Right hindlimb (tissue), 1 donor: ENCODE measurements at regions not wholly inside any gene's neighbourhood (a gene's known extent, or its start where the extent isn't known, plus 50 kb on each side); places are given as distances from the start of the nearest gene placed in this dataset.
"Not testable (repeated sequence)": the region's sequence is repeated elsewhere in the genome, so short reads cannot be mapped to it uniquely, and the experiment has no call there.

Source experiments
- DNase-seq: peaks from one replicate; pipeline ENCODE4 v3.0.0-alpha.2; 2018

DNA sequence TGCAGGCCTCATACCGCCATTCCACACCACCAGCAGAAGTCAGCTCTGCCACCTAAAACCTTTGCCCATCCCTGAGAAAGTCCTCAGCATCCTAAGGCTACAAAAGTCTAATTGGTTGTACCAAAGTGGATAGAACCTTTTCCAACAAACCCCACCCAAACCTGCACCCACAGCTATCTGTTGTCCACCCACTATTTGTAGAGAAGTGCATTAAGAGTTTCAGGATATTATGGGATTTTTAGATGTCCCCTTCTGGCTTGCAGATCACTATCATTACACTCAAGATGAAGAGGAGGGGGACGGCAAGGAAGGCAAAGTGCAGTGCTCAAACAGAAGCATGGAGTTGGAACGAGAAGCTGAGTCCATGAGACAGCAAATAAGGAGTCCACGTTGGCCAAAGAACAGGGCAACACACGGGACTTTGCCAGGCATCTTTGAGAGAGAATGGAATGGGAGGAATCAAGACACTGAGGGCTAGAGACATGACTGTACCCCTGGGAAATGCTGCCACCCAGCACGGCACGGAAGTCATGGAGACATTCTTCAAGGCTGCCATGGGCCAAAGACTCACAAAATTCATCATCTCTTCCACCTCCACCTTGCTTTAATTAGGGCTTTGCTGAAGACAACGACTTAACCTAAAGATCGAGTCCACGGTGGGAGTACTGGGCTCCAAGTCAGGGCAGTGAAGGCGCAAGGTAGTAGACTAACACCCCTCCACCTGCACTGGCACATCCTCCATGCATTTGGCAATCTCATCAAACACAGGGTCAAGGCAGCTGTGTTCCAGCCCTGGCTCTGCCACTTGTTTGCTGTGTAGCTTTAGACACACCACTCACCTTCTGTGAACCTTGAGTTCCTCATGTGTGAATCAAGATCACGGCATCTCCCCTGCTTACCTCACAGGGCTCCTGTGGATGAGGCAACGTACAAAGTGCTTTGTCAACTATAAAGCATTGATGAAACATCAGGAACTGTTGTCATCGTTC lies 112.9 kb upstream of the TMEM45B start:
- DNase-seq: no peak

DNA sequence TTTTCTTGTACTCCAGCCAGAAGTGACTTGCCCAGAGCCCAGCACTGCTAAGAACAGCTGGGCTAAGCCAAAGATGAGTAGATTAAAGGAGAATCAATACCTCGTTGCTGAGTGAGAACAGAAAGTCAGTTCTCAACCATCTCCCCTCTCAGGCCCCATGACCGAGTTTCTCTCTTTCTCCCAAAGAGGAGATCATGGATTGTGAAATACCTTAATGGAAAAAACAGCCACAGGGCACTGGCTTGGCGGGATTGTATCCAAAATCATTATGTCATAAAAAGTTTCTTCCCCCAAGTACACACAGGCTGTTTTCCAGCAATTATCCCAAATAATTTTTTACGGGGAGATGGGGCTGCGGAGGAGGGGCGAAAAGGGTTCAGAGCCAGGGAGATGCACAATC lies 111.8 kb upstream of the TMEM45B start:
- peak; percentile 49 for DNase-seq

DNA sequence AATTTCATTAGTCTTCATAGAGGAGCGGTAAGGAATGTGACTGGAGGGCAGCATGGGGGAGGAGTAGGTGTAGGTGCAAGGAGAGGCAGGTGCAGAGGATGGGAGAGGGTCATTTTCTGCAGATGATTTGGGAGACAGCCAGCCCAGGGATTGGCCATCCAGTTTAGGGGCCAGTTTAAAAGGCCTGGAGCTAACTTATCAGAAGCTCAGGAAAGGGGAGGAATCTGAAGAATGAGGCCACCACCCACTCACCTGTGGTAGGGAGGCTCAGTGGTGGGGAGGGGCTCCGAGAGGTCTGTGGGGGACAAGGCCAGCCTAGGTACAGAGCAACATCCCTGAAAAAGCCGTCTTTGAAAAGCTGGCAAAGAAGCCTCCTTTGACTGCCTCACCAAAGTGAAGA lies 110.8 kb upstream of the TMEM45B start:
- no peak for DNase-seq

DNA sequence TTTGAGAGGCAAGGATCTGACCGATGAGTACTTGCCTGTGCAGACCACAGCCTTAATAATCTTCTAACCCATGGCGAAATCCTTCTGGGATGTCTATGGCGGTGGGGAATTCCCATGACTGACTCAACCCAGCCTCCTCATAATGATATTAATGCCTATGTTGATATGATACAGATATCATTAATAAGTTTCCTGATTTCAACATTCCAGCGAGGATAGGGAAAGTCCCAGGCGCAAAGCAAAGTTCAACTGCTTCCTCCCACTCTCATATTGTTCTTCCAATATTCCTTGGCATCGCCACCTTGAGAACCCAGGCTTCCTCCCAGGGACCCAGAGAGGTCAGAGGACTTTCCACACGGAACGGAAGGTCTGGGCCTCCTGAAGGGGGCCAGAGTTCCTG lies 110.3 kb upstream of the TMEM45B start:
- no peak for DNase-seq

DNA sequence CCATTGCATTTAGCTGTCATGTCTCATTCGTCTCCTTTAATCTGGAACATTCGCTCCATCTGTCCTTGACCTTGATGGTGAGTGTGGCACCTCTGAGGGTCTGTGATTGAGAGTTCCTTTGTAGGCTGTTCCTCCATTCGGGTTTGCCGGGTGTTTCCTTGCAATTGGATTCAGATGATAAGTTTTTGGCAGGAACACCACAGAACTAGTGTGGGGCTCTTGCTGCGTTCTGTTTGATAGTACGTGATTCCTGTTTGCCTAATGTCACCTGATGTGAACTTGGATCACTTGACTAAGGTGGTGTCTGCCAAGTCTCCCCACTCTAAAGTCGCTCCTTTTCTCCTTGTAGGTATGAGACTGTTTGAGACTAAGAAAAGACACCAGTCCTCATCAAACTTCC lies 109.7 kb upstream of the TMEM45B start:
- no peak for DNase-seq

DNA sequence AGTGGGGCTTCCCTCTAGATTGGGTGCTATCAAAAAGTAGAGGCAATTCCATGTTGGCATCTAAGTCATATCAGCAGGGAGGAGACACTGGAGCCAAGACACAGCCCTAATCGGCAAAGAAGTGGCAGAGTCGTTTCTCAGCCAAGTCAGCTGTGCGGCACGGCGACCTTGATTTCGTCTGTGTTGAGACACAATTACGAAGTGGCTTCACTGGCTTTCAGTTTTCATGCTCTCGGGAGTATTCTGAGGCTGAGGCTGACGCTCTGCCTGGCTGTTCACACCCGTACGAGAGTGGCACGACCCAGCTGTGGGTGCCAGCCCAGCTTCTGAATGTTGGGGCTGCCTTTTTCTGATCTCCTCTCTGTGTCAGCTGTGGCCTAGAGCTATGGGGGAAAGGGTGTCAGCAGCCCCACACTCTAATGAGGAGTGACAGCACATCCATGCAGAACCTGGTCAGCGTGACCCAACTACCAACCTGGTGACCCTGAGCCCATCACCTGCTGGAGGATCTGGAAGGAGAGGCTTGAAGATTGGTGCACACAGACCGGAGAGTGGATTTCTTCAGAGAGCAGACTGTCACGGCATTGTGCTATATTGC lies 105.7 kb upstream of the TMEM45B start:
- DNase-seq: no peak

DNA sequence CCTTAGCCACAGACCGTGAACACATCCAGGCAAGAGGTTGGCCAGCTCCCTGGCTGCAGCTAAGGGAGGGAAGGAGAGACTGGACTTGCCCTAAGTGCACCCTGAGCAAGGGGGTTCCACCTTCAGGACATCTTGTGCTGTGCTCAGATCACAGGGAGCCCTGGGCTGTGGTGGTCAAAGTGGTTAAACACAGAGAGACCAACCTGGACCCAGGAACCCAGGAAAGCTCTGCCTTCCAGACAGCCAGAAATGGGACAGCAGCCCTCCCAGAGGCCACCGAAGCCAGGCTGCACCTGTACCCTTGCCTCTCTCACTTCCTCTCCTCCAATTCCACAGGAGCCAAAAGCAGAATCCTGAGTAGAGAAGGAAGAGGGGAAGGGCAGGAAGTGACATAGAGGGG lies 105.2 kb upstream of the TMEM45B start:
- DNase-seq: no peak

DNA sequence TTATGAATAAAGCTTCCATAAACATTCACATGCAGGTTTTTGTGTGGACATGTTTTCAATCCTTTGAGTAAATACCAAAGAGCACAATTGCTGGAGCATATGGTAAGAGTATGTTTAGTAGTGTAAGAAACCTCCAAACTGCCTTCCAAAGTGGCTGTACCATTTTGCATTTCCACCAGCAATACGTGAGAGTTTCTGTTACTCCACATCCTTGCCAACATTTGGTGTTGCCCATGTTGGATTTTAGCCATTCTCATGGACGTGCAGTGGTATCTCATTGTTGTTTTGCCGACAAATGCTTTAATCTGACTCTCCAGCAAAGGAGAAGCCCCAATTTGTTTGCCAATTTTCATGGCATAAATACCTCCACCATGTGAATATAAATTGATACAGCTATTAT lies 103.9 kb upstream of the TMEM45B start:
- DNase-seq: no peak

DNA sequence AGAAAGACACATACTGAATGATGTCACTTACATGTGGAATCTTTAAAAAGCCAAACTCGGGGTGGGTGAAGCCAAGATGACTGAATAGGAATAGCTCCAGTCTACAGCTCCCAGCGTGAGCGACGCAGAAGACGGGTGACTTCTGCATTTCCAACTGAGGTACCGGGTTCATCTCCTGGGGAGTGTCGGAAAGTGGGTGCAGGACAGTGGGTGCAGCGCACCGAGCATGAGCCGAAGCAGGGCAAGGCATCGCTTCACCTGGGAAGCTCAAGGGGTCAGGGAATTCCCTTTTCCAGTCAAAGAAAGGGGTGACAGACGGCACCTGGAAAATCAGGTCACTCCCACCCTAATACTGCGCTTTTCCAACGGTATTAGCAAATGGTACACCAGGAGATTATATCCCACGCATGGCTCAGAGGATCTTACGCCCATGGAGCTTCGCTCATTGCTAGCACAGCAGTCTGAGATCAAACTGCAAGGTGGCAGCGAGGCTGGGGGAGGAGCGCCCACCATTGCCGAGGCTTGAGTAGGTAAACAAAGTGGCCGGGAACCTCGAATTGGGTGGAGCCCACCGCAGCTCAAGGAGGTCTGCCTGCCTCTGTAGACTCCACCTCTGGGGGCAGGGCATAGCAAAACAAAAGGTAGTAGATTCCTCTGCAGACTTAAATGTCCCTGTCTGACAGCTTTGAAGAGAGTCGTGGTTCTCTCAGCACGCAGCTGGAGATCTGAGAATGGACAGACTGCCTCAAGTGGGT lies 103.0 kb upstream of the TMEM45B start:
- not testable (repeated sequence) for DNase-seq

DNA sequence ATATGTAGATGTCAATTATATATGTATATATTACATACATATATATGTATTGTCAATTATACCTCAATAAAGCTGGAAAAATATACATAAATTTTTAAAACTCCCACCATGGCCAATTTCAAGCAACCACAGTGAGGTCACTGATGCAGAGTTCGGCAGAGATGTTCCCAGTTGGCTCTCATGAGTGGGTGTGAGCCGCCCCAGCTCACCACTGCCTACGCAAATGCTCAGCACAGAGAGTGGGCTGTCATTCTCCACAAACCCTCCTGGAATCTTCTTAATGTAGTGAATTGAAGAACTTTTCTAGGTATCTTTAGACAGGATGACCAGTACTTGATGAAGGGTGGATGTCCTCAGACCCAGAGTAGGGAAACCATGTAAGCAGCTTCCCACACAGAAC lies 96.6 kb upstream of the TMEM45B start:
- no peak for DNase-seq

DNA sequence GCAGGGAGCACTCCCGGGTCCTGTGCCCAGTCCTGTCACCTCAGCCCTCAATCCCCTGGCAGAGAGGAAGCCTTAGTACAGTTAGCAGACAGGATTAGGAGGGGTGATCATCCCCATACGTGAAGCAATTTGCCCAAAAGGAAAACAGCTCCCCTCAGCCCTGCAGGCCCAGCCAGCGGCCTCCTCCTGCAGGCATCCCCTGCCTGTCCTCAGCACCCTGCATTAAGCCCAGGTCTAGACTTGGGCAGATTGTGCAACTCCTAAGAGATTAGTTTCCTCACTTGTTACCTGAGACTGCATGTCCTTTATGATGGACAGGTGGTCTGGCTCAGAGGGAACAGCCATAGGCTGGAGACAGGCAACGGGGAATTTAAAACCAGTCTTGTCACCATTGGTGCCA lies 95.5 kb upstream of the TMEM45B start:
- DNase-seq: no peak

DNA sequence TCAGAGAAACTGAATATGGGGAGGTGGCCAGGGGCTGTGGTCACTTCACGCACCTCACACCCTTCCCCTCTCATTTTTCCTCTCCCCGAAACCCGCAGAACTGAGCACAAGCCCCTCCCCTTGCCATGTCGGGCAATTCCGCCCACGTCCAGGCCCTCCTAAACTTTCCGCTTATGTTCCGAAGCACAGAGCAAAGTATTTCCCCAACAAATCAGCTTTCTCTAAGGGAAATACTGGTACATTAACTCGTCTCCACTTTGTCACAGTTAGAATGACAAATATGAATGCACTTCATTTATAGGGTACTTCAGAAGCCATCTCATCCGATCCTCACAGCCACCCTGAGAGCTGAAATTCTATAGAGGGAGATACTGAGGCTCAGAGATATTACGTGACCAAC lies 94.7 kb upstream of the TMEM45B start:
- no peak for DNase-seq

DNA sequence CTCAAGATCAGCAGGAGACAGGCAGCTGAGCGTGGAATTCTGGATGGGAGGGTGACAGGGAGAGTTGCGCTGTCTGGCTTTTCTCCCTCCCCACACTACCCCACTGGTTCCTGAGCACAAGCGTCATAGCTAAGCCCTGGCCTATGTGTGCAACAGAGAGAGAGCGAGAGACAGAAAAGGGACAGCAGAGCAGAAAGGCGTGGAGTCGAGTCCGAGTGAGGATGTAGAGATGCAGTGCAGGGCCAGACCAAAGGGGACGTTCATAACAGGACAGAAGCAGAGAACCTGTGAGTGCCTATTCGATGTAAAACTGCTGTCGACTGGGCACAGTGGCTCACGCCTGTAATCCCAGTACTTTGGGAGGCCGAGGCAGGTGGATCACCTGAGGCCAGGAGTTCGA lies 94.0 kb upstream of the TMEM45B start:
- no peak for DNase-seq

DNA sequence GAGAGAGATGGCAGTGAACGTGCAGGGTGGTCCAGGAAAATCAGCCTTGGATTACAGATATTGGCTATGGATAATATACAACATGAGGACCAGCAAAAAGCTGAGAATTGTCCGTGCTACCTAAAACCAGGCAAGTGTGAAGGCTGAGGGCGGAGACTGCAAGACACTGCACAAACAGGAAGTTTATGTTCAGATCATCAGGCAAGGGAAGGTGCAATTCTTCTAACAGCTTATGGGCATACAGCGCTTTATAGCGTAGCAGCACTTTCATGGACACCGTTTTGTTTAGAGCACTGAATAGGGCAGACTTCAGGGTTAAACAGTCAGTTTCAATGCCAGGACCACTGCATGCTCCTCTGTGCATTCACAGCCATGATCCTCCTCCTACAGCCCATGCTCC lies 93.1 kb upstream of the TMEM45B start:
- DNase-seq: no peak

DNA sequence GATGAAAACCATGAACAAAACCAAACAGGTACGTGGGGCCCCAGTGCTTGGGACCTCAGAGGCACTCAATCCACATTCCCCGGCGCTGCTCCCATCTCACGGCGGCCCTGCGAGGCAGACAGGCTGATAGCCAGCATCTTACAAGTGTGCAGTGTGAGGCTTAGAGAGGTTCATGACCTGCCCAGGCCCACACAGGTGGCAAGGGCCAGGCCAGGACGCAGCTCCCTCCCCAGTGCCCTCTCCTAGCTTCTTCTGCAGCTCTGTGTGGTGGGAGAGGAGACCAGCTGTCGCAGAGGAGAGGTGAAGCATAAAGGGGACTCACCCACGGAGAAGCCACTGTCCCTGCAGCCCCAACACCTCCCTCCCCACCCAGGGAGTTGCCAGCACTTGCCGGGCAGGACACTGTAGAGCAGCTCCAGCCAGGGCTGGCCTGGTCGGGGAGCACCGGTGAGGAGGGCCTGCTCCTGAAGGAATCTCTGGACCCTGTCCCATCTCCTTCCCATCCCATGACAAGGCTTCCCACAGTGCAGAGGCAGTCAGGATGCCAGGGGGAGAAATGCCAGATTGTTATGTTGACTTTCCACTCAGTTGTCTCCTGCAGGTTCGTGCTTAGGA lies 92.4 kb upstream of the TMEM45B start:
- DNase-seq: no peak

DNA sequence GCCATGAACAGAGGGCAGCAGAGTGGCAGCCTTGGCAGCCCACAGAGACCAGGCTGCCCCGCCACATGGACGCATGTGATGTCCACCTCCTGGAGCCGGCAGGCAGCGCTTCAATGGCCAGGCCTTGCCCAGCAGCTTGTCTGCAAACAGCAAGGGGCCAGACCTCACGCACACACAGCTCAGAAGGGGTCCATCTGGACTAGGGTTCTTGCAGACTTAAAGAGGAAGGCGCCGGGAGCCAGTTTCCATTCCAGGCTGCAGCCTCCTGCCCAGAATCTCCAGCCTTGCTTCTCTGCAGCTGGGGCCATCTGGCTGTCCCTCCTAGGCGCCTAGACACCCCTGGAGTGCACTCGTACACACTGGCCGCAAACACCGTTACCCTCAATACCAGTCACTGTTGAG lies 91.9 kb upstream of the TMEM45B start:
- DNase-seq: no peak

DNA sequence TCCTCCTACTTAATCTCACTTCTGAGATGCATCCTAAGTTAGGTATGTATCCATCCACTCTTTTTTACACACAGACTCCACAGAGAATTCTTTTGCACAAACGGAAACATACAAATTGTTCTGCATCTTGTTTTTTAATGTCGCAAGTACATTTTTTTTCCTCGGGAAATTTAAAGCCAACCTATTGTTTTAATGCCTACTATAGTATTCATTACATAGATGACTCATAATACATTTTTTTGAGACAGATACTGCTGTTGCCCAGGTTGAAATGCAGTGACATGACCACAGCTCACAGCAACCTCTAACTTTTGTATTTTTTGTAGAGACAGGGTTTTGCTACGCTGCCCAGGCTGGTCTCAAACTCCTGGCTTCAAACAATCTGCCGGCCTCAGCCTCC lies 90.8 kb upstream of the TMEM45B start:
- DNase-seq: no peak

DNA sequence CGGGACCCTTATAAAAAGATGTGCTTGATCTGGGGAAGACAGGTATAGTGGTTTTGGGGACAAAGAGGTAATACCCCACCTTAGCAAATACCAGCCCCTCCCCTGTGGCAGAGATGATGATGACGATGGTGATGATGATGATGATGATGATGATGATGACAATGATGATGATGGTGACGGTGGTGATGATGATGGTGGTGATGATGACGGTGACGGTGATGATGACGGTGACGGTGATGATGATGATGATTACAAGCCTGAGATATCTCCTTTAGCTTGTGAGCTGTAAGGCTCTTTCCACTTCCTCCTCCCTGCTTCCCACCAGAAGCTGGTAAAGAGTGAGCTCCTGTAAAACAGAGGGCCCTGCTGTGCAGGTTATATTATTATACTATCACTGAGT lies 89.5 kb upstream of the TMEM45B start:
- DNase-seq: no peak

DNA sequence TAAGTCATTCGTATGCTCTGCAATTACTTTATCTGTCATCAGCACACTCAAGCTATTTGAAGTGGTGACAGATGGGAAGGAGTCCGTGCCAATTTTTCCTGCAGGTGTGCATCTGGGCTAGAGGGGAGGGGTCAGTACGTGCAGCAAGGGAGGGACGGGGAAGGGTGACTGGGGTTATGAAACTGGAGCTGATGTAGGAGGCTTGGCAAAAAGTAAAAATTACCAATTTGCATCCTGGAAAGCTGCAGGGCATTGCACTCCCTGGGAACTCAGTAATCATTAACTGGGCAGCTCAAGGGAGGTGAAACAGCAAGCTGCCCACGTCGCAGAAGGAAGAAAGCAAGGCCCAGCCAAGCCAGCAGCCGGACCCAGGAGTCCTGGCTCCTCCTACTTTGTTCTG lies 87.1 kb upstream of the TMEM45B start:
- DNase-seq: no peak

DNA sequence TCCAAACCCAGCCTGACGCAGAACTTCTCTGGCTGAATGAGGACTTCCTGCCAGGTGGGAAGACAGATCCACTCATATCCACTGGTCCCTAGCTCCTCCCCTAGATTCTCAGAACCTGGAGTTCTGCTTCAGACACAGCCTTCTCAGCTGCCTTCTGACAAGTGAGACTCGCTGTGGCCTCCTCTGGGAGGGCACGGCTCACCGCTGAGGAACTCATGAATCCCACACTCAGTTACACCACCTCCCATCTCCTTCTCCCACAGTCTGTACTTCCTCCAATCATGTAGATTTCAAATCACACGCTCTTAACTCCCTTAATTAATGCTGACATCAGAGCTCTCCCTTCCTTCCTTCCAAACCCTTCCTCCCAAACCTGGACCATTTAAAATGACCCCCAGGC lies 86.4 kb upstream of the TMEM45B start:
- no peak for DNase-seq

DNA sequence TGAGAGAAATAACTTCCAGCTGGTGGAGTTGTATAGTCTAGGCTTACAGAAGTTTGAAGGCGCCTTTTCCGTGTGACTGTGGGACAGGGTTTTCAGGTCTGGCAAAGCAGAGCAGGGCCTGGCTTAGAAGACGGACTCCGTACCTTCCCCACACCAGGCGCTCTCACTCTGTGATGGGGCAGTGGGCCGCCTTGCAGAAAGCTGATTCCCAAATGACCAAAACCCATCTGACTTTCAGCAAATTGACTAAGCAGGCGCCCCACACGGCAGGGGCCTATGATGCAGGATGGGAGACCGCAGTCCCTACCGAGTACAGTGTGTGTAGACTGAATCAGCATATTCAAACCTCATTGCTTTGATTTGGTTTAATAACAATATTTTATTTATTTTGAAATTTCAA lies 85.8 kb upstream of the TMEM45B start:
- no peak for DNase-seq

DNA sequence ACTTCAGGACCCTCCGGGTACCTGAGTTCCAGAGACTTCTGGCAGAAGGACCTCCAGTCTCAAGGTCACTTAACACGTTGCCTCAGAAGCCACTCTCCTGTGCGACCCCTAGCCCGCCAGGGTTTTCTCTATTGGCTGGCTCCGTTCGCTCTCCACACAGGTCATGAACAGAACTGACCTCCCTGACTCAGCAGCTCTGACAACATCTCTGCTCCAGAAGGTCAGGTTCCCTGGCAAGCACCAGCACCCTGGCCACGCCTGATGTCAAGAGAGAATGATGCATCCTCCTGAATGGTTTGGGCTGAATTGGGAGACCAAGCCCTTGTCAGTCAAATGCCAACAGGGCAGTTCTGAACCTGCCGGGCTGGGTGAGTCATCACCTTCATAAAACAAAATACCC lies 84.3 kb upstream of the TMEM45B start:
- DNase-seq: no peak

DNA sequence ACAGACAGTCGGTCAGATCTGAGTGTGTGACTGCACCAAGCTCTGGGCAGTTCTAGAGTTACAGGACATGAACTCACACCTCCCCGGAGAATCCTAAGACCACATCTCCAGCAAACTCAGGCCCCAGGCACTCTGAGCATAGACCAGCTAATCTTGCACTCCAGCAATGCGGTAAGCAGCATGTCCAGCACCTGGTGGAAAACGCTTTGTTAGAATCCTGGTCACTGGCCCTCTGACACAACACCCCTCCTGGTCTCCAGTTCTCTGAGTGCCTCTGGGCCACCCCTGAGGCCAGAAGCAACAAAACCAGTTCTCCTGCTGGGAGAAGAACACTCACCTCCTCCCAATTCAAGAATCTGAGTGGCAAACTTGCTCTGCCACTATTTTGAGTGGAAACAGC lies 82.7 kb upstream of the TMEM45B start:
- no peak for DNase-seq
